H9 (cell line): ENCODE measurements at regions not wholly inside any gene's neighbourhood (a gene's known extent, or its start where the extent isn't known, plus 50 kb on each side); places are given as distances from the start of the nearest gene placed in this dataset.

Source experiments
- DNase-seq: peaks from one replicate; pipeline ENCODE4 v3.0.0-alpha.2; 2017
- H2AFZ ChIP-seq: one replicate; pipeline ENCODE4 v1.6.1; 2013; ENCODE audit warnings: mild to moderate bottlenecking, low read length, control low read depth, moderate library complexity
- H2AK5ac ChIP-seq: 2 replicates; pipeline ENCODE4 v1.6.1; 2013; ENCODE audit warnings: low read length, control low read depth, mixed read lengths; ENCODE audit not compliant: insufficient read length
- H2BK120ac ChIP-seq: one replicate; pipeline ENCODE4 v1.6.1; 2013; ENCODE audit warnings: low read depth, mild to moderate bottlenecking, low read length, control low read depth, inconsistent platforms; ENCODE audit not compliant: poor library complexity, severe bottlenecking
- H2BK12ac ChIP-seq: 2 replicates; pipeline ENCODE4 v1.6.1; 2013; ENCODE audit warnings: low read length, control low read depth, mixed read lengths, low read depth; ENCODE audit not compliant: insufficient read length
- H2BK15ac ChIP-seq: 2 replicates; pipeline ENCODE4 v1.6.1; 2013; ENCODE audit warnings: low read depth, low read length, control low read depth
- H2BK20ac ChIP-seq: one replicate; pipeline ENCODE4 v1.6.1; 2013; ENCODE audit warnings: low read depth, mild to moderate bottlenecking, low read length, control low read depth, inconsistent platforms; ENCODE audit not compliant: poor library complexity, severe bottlenecking
- H2BK5ac ChIP-seq: 2 replicates; pipeline ENCODE4 v1.6.1; 2013; ENCODE audit warnings: low read length, control low read depth, mixed read lengths; ENCODE audit not compliant: insufficient read length
- H3K14ac ChIP-seq: 2 replicates; pipeline ENCODE4 v1.6.1; 2013; ENCODE audit warnings: low read length, control low read depth; ENCODE audit not compliant: insufficient read depth
- H3K18ac ChIP-seq: 2 replicates; pipeline ENCODE4 v1.6.1; 2013; ENCODE audit warnings: low read depth, mild to moderate bottlenecking, mixed read lengths, low read length, control low read depth; ENCODE audit not compliant: insufficient read length
- H3K23ac ChIP-seq: 2 replicates; pipeline ENCODE4 v1.6.1; 2013; ENCODE audit warnings: low read length, control low read depth, mixed read lengths, low read depth; ENCODE audit not compliant: insufficient read length
- H3K23me2 ChIP-seq: 2 replicates; pipeline ENCODE4 v1.6.1; 2013; ENCODE audit warnings: low read depth, mild to moderate bottlenecking, mixed read lengths, low read length, control low read depth; ENCODE audit not compliant: insufficient read length, poor library complexity, severe bottlenecking
- H3K27ac ChIP-seq: 2 replicates; pipeline ENCODE4 v1.5.1; 2013; ENCODE audit warnings: low read length, control low read depth, mixed read lengths, low read depth; ENCODE audit not compliant: insufficient read length
- H3K27me3 ChIP-seq: 2 replicates; pipeline ENCODE4 v1.6.1; 2013; ENCODE audit warnings: low read length, control low read depth, inconsistent platforms; ENCODE audit not compliant: insufficient read depth
- H3K4ac ChIP-seq: 2 replicates; pipeline ENCODE4 v1.6.1; 2013; ENCODE audit warnings: low read depth, mild to moderate bottlenecking, control low read depth, inconsistent platforms, low read length, moderate library complexity
- H3K4me1 ChIP-seq: 2 replicates; pipeline ENCODE4 v1.6.1; 2013; ENCODE audit warnings: low read length, control low read depth, inconsistent platforms; ENCODE audit not compliant: insufficient read depth
- H3K4me2 ChIP-seq: 2 replicates; pipeline ENCODE4 v1.6.1; 2013; ENCODE audit warnings: low read length, control low read depth, mixed read lengths; ENCODE audit not compliant: insufficient read length, insufficient read depth
- H3K56ac ChIP-seq: 2 replicates; pipeline ENCODE4 v1.6.1; 2013; ENCODE audit warnings: low read depth, mild to moderate bottlenecking, mixed read lengths, low read length, control low read depth; ENCODE audit not compliant: insufficient read length
- H3K79me1 ChIP-seq: 2 replicates; pipeline ENCODE4 v1.6.1; 2013; ENCODE audit warnings: low read depth, mild to moderate bottlenecking, moderate library complexity, low read length, control low read depth, inconsistent platforms; ENCODE audit not compliant: insufficient read depth, poor library complexity, severe bottlenecking
- H3K79me2 ChIP-seq: 2 replicates; pipeline ENCODE4 v1.6.1; 2013; ENCODE audit warnings: low read length, control low read depth, inconsistent platforms; ENCODE audit not compliant: insufficient read depth
- H3K9ac ChIP-seq: 2 replicates; pipeline ENCODE4 v1.6.1; 2013; ENCODE audit warnings: low read length, control low read depth, mixed read lengths; ENCODE audit not compliant: insufficient read length; ENCODE audit errors: extremely low read depth
- H3K9me3 ChIP-seq: one replicate; pipeline ENCODE4 v1.6.1; 2013; ENCODE audit warnings: low read depth, low read length, inconsistent platforms; ENCODE audit not compliant: control insufficient read depth
- H3T11ph ChIP-seq: one replicate; pipeline ENCODE4 v1.6.1; 2013; ENCODE audit warnings: mild to moderate bottlenecking, low read length, control low read depth, inconsistent platforms
- H4K20me1 ChIP-seq: one replicate; pipeline ENCODE4 v1.6.1; 2013; ENCODE audit not compliant: control insufficient read depth, insufficient read length, insufficient read depth
- H4K5ac ChIP-seq: 2 replicates; pipeline ENCODE4 v1.6.1; 2013; ENCODE audit warnings: low read depth, mild to moderate bottlenecking, mixed read lengths, low read length, control low read depth; ENCODE audit not compliant: insufficient read length
- H4K8ac ChIP-seq: replicated peaks from 2 replicates; pipeline ENCODE4 v1.6.1; 2013; ENCODE audit warnings: low read length, control low read depth, mixed read lengths, low read depth; ENCODE audit not compliant: insufficient read length
- H4K91ac ChIP-seq: 2 replicates; pipeline ENCODE4 v1.6.1; 2013; ENCODE audit warnings: low read depth, mild to moderate bottlenecking, moderate library complexity, mixed read lengths, low read length, control low read depth; ENCODE audit not compliant: insufficient read length
- H3K27ac Mint-ChIP-seq, 3 experiments: 2 replicates in 2 of 3; 3 replicates in 1 of 3; pipeline ENCODE4 v1.8.0; 2020 to 2021; ENCODE audit warnings: mixed read lengths in 3 of 3, mild to moderate bottlenecking in 1 of 3, moderate library complexity in 1 of 3
- H3K27me3 Mint-ChIP-seq: 2 replicates; pipeline ENCODE4 v1.8.0; 2021; ENCODE audit warnings: low read depth, mild to moderate bottlenecking, moderate library complexity, mixed read lengths
- H3K36me3 Mint-ChIP-seq, 3 experiments: 2 replicates in 2 of 3; 3 replicates in 1 of 3; pipeline ENCODE4 v1.8.0; 2020 to 2021; ENCODE audit warnings: low read depth in 3 of 3, mixed read lengths in 3 of 3; ENCODE audit not compliant: insufficient read depth in 1 of 3
- H3K4me1 Mint-ChIP-seq, 2 experiments: 2 replicates each; pipeline ENCODE4 v1.8.0; 2020; ENCODE audit warnings: mixed read lengths in 2 of 2
- H3K4me3 Mint-ChIP-seq, 2 experiments: 2 replicates in 1 of 2; 3 replicates in 1 of 2; pipeline ENCODE4 v1.8.0; 2020 to 2021; ENCODE audit warnings: mild to moderate bottlenecking in 2 of 2, mixed read lengths in 2 of 2, moderate library complexity in 1 of 2
- H3K9me3 Mint-ChIP-seq, 2 experiments: 2 replicates in 1 of 2; 3 replicates in 1 of 2; pipeline ENCODE4 v1.8.0; 2020; ENCODE audit warnings: mild to moderate bottlenecking in 2 of 2, mixed read lengths in 2 of 2, moderate library complexity in 1 of 2
- CTCF ChIP-seq: fragments of 200-600 bp; sonication (generic); conservative IDR thresholded peaks from 3 replicates; pipeline ENCODE4 v1.8.0; 2021; ENCODE audit warnings: antibody characterized with exemption, mild to moderate bottlenecking
- WGBS: extraction: QIAGEN DNeasy Blood & Tissue Kit; methylation state at CpG from one replicate; pipeline ENCODE4 v1.1.7; 2013; ENCODE audit warnings: missing lambda C conversion rate, low lambda C conversion rate, mixed read lengths; ENCODE audit not compliant: insufficient read length; ENCODE audit errors: extremely low coverage; 5-methylcytosine and 5-hydroxymethylcytosine counted together

GRCh38 chr7:69070476-69070875 is 527.8 kb upstream of the AUTS2 start:
- Histone ChIP-seq H3K4ac (no peak overlapping the region), H2BK20ac (no peak overlapping the region), H2AFZ (no peak overlapping the region), H2AK5ac (no peak overlapping the region), H3K79me1 (no peaks in the 10 kb centered on the region), H2BK120ac (no peak overlapping the region), H4K91ac (no peak overlapping the region), H4K5ac (no peak overlapping the region), H3K18ac (no peak overlapping the region), H3K9me3 (peaks cover 17% of the 10 kb centered on the region), H4K8ac (no peak overlapping the region), H3K4me1 (no peaks in the 10 kb centered on the region), H3K27ac (no peak overlapping the region), H3K27me3 (no peaks in the 10 kb centered on the region), H3K14ac (no peak overlapping the region), H3T11ph (no peak overlapping the region), H3K23ac (no peak overlapping the region), H2BK15ac (no peak overlapping the region), H3K23me2 (no peaks in the 10 kb centered on the region), H3K4me2 (no peak overlapping the region), H3K56ac (no peak overlapping the region), H3K79me2 (no peaks in the 10 kb centered on the region), H4K20me1 (no peaks in the 10 kb centered on the region), H2BK12ac (no peak overlapping the region), H3K9ac (no peak overlapping the region), H2BK5ac (no peak overlapping the region)
- DNase-seq: no peak
- peaks cover 8% of the 10 kb centered on the region for H3K27me3 Mint-ChIP-seq
- H3K36me3 Mint-ChIP-seq: peaks cover 0 to 19% (median 5%) of the 10 kb centered on the region in 3 experiments; a peak in 4 of 7 replicates
- H3K27ac Mint-ChIP-seq: no peak overlapping the region
- no peak for TF ChIP-seq CTCF
- whole genome bisulfite sequencing: no CpG with 5 or more reads among the region's 3 CpGs
- peaks cover 22 to 24% of the 10 kb centered on the region in 2 experiments for H3K9me3 Mint-ChIP-seq
- no peak overlapping the region for H3K4me3 Mint-ChIP-seq
- peaks cover 0 to 2% of the 10 kb centered on the region in 2 experiments; a peak in 2 of 4 replicates for H3K4me1 Mint-ChIP-seq
